Endothelial cell (in vitro differentiated cells): ENCODE measurements at regions not wholly inside any gene's neighbourhood (a gene's known extent, or its start where the extent isn't known, plus 50 kb on each side); places are given as distances from the start of the nearest gene placed in this dataset.

Source experiments
- DNase-seq: peaks from one replicate; pipeline ENCODE4 v3.0.0; 2021; ENCODE audit warnings: low spot score
- H3K27ac Mint-ChIP-seq: one replicate; pipeline ENCODE4 v1.8.0; 2021; ENCODE audit warnings: mixed read lengths, inconsistent platforms; ENCODE audit not compliant: unreplicated experiment
- H3K27me3 Mint-ChIP-seq: one replicate; pipeline ENCODE4 v1.8.0; 2021; ENCODE audit warnings: mild to moderate bottlenecking, moderate library complexity, mixed read lengths, inconsistent platforms; ENCODE audit not compliant: unreplicated experiment
- H3K36me3 Mint-ChIP-seq: one replicate; pipeline ENCODE4 v1.8.0; 2021; ENCODE audit warnings: mild to moderate bottlenecking, low read depth, mixed read lengths, inconsistent platforms; ENCODE audit not compliant: unreplicated experiment
- H3K4me1 Mint-ChIP-seq: one replicate; pipeline ENCODE4 v1.8.0; 2021; ENCODE audit warnings: mild to moderate bottlenecking, mixed read lengths, inconsistent platforms; ENCODE audit not compliant: unreplicated experiment
- H3K4me3 Mint-ChIP-seq: one replicate; pipeline ENCODE4 v1.8.0; 2021; ENCODE audit warnings: mild to moderate bottlenecking, mixed read lengths, inconsistent platforms; ENCODE audit not compliant: unreplicated experiment
- H3K9me3 Mint-ChIP-seq: one replicate; pipeline ENCODE4 v1.8.0; 2021; ENCODE audit warnings: mixed read lengths, inconsistent platforms; ENCODE audit not compliant: unreplicated experiment
- CTCF ChIP-seq: fragments of 200-600 bp; sonication (generic); IDR thresholded peaks from one replicate; pipeline ENCODE4 v1.5.0; 2021; ENCODE audit warnings: antibody characterized with exemption; ENCODE audit not compliant: unreplicated experiment

- peaks cover 2% of the 10 kb centered on the region for H3K27me3 Mint-ChIP-seq
- no peak for DNase-seq
Measured at GRCh38 chr3:13722178-13722577, 157.7 kb downstream of the WNT7A start.

GRCh38 chr3:13718436-13718835 lies 161.4 kb downstream of the WNT7A start:
- H3K9me3 Mint-ChIP-seq: peaks cover 3% of the 10 kb centered on the region
- no peak overlapping the region for H3K27ac Mint-ChIP-seq
- TF ChIP-seq CTCF: no peak
- H3K4me3 Mint-ChIP-seq: no peak overlapping the region
- peaks cover 10% of the 10 kb centered on the region for H3K27me3 Mint-ChIP-seq
- DNase-seq: no peak
- peaks cover 9% of the 10 kb centered on the region for H3K36me3 Mint-ChIP-seq
- H3K4me1 Mint-ChIP-seq: no peaks in the 10 kb centered on the region

More at GRCh38 chr3:13722178-13722577, 157.7 kb downstream of the WNT7A start:
- TF ChIP-seq CTCF: no peak
- H3K36me3 Mint-ChIP-seq: no peaks in the 10 kb centered on the region
- no peak overlapping the region for H3K27ac Mint-ChIP-seq
- peaks cover 5% of the 10 kb centered on the region for H3K9me3 Mint-ChIP-seq
- H3K4me1 Mint-ChIP-seq: no peaks in the 10 kb centered on the region
- H3K4me3 Mint-ChIP-seq: no peak overlapping the region

- Mint-ChIP-seq H3K9me3 (no peaks in the 10 kb centered on the region), H3K4me1 (no peaks in the 10 kb centered on the region), H3K27ac (no peak overlapping the region), H3K27me3 (peaks cover 12% of the 10 kb centered on the region), H3K4me3 (no peak overlapping the region), H3K36me3 (peaks cover 10% of the 10 kb centered on the region)
- no peak for DNase-seq
- no peak for TF ChIP-seq CTCF
Measured at GRCh38 chr3:13718000-13718399, 161.9 kb downstream of the WNT7A start.

- no peak for DNase-seq
- H3K4me1 Mint-ChIP-seq: no peaks in the 10 kb centered on the region
- no peak for TF ChIP-seq CTCF
- no peak overlapping the region for H3K4me3 Mint-ChIP-seq
- H3K36me3 Mint-ChIP-seq: peaks cover 17% of the 10 kb centered on the region
- no peak overlapping the region for H3K27ac Mint-ChIP-seq
- H3K9me3 Mint-ChIP-seq: peaks cover 4% of the 10 kb centered on the region
- peaks cover 17% of the 10 kb centered on the region for H3K27me3 Mint-ChIP-seq
Measured at GRCh38 chr3:13717222-13717895, 162.5 kb downstream of the WNT7A start.

- H3K27me3 Mint-ChIP-seq: peaks cover 21% of the 10 kb centered on the region
- DNase-seq: no peak
- H3K4me3 Mint-ChIP-seq: no peak overlapping the region
- no peak overlapping the region for H3K27ac Mint-ChIP-seq
- peaks cover 23% of the 10 kb centered on the region for H3K36me3 Mint-ChIP-seq
- TF ChIP-seq CTCF: no peak
- no peaks in the 10 kb centered on the region for H3K4me1 Mint-ChIP-seq
- peaks cover 11% of the 10 kb centered on the region for H3K9me3 Mint-ChIP-seq
Measured at GRCh38 chr3:13716540-13717221, 163.2 kb downstream of the WNT7A start.
